ENCODE measurements at regions not wholly inside any gene's neighbourhood (a gene's known extent, or its start where the extent isn't known, plus 50 kb on each side); places are given as distances from the start of the nearest gene placed in this dataset.

- no peak for DNase-seq
- WGBS, 4 donors: 80 to 92% (median 90%) methylated on average over 3 of the region's 3 CpGs
- H3K9me3 ChIP-seq: no peaks in the 10 kb centered on the region
Observed at GRCh38 chr9:115804206-115804605, 349.4 kb upstream of the PAPPA start.

DNA sequence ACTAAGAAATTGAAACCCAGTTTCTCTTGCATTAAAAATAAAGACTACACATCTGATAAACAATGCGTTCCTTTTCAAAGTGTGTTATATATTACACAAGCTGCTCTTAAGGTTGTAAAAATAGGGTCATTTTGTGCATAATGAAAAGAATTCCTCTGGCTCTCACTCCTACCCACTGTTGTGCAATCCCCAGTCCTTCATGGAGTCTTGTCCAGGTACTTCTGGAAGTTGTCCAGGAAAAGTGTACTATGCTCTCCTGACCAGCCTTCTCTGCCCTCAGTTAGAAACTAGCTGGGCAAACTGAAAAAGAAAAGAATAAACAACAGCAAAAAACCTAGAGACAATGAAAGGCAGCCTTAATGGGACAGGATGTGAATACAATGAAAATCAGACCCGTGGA is 345.5 kb upstream of the PAPPA start:
- intact Hi-C loops (cut with DNase I): loop anchor here in 1 of 10 donors (2.0 kb wide), 1 partner anchor 15 kb away; no protein-coding TSS in a partner anchor

More at GRCh38 chr9:115804206-115804605, 349.4 kb upstream of the PAPPA start:
- TF ChIP-seq, protein P1, sequence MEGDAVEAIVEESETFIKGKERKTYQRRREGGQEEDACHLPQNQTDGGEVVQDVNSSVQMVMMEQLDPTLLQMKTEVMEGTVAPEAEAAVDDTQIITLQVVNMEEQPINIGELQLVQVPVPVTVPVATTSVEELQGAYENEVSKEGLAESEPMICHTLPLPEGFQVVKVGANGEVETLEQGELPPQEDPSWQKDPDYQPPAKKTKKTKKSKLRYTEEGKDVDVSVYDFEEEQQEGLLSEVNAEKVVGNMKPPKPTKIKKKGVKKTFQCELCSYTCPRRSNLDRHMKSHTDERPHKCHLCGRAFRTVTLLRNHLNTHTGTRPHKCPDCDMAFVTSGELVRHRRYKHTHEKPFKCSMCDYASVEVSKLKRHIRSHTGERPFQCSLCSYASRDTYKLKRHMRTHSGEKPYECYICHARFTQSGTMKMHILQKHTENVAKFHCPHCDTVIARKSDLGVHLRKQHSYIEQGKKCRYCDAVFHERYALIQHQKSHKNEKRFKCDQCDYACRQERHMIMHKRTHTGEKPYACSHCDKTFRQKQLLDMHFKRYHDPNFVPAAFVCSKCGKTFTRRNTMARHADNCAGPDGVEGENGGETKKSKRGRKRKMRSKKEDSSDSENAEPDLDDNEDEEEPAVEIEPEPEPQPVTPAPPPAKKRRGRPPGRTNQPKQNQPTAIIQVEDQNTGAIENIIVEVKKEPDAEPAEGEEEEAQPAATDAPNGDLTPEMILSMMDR (IDR thresholded peaks at IDR 0.05): no peak
- TF ChIP-seq POLR2A (IDR thresholded peaks at IDR 0.05): no peak
- no peak overlapping the region for H3K27ac ChIP-seq
- intact Hi-C loops (cut with DNase I): no loop called here
- H3K4me3 ChIP-seq: no peak overlapping the region
- H3K27me3 ChIP-seq: no peaks in the 10 kb centered on the region
- no peaks in the 10 kb centered on the region for H3K4me1 ChIP-seq
- H3K36me3 ChIP-seq: no peaks in the 10 kb centered on the region
- ATAC-seq: no peak

DNA sequence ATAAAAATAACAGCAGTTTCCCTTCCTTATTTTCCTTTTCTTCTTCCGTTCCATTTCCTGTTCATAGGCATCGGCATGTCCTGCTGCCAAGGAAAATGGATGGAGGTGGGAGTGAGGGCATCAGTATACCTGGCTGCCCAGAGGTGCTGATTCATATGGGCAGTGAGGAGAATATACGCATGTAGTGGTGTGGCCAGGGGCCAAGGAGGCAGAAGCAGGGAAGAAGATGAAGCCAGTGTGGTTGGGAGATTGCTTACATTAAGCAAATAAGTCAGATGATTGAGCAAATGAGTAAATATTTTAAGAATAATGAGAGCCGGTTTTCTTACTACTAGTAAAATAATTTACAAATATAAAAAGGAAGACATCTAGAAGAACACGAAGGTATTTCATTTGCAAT is 344.9 kb upstream of the PAPPA start:
- Histone ChIP-seq H3K27me3 (no peaks in the 10 kb centered on the region), H3K27ac (no peak overlapping the region)
- 61 to 71% (median 67%) methylated on average over 5 of the region's 5 CpGs for WGBS, 4 donors

More for the DNA sequence above, 345.5 kb upstream of the PAPPA start:
- H3K4me3 ChIP-seq: no peak overlapping the region
- 64 to 68% (median 67%) methylated on average over 2 of the region's 2 CpGs for WGBS, 4 donors
- DNase-seq (no peak), ATAC-seq (no peak)
- no peaks in the 10 kb centered on the region for H3K27me3 ChIP-seq
- no peak overlapping the region for H3K27ac ChIP-seq
- TF ChIP-seq, protein P1 (IDR thresholded peaks at IDR 0.05): no peak
- no peak for TF ChIP-seq POLR2A (IDR thresholded peaks at IDR 0.05)
- H3K36me3 ChIP-seq: no peaks in the 10 kb centered on the region
- no peaks in the 10 kb centered on the region for H3K4me1 ChIP-seq
- peaks cover 0 to 1% (median 0%) of the 10 kb centered on the region in 12 donors for H3K9me3 ChIP-seq

GRCh38 chr9:115810166-115810565 is 343.4 kb upstream of the PAPPA start:
- H3K4me1 ChIP-seq: no peaks in the 10 kb centered on the region
- 62 to 67% (median 63%) methylated on average over 2 of the region's 2 CpGs for WGBS, 4 donors
- DNase-seq (no peak), ATAC-seq (no peak)
- no peaks in the 10 kb centered on the region for H3K27me3 ChIP-seq
- intact Hi-C loops (cut with DNase I): no loop called here
- no peak overlapping the region for H3K27ac ChIP-seq
- no peak overlapping the region for H3K4me3 ChIP-seq
- H3K36me3 ChIP-seq: no peaks in the 10 kb centered on the region
- peaks cover 0 to 6% (median 0%) of the 10 kb centered on the region in 12 donors for H3K9me3 ChIP-seq
- no peak for TF ChIP-seq POLR2A (IDR thresholded peaks at IDR 0.05)
- TF ChIP-seq, protein P1 (IDR thresholded peaks at IDR 0.05): no peak

More for the DNA sequence above, 344.9 kb upstream of the PAPPA start:
- Histone ChIP-seq H3K4me1 (no peaks in the 10 kb centered on the region), H3K36me3 (no peaks in the 10 kb centered on the region), H3K9me3 (peaks cover 0 to 5% (median 0%) of the 10 kb centered on the region in 12 donors), H3K4me3 (no peak overlapping the region)
- intact Hi-C loops (cut with DNase I): loop anchor here in 1 of 10 donors (2.0 kb wide), 1 partner anchor 16 kb away; no protein-coding TSS in a partner anchor
- TF ChIP-seq, protein P1 (IDR thresholded peaks at IDR 0.05): no peak
- DNase-seq (no peak), ATAC-seq (no peak)
